ENCODE measurements at regions not wholly inside any gene's neighbourhood (a gene's known extent, or its start where the extent isn't known, plus 50 kb on each side); places are given as distances from the start of the nearest gene placed in this dataset.

- TF ChIP-seq CTCF (IDR thresholded peaks at IDR 0.05; ENCODE audit: insufficient read depth, low read depth, low read length) (no peak), EZH2 (IDR thresholded peaks at IDR 0.05; ENCODE audit: insufficient read depth, low read length) (no peak)
Observed at GRCh38 chr16:76755496-76755895, 435.5 kb upstream of the MON1B start.

Data from astrocyte (in vitro differentiated cells and primary cell).